Peyer's patch (tissue), 4 donors: ENCODE measurements at regions not wholly inside any gene's neighbourhood (a gene's known extent, or its start where the extent isn't known, plus 50 kb on each side); places are given as distances from the start of the nearest gene placed in this dataset.

Experiments used
- CTCF ChIP-seq, 6 experiments: fragments of 450-650 bp in 4 of 6; fragments of 200-600 bp in 2 of 6; sonication (generic) in 1 of 6; IDR thresholded peaks; one replicate each; pipeline ENCODE4 v1.5.1; 2017 to 2019; ENCODE audit warnings: antibody characterized with exemption in 6 of 6, mild to moderate bottlenecking in 3 of 6, moderate library complexity in 1 of 6
- POLR2A ChIP-seq, 2 donors: fragments of 450-650 bp; IDR thresholded peaks; one replicate each; pipeline ENCODE4 v1.5.1; 2017; ENCODE audit warnings: antibody characterized with exemption in 2 of 2, mild to moderate bottlenecking in 2 of 2, moderate library complexity in 2 of 2

GRCh38 chr6:81309811-81310210 is 442.7 kb downstream of the TENT5A start:
- no peak for TF ChIP-seq CTCF (IDR thresholded peaks at IDR 0.05)
- no peak for TF ChIP-seq POLR2A (IDR thresholded peaks at IDR 0.05)
